BLaER1 treated with 17β-estradiol and CSF1 and Interleukin-3, amounts not matched to agents 10 nM and 100 nM (cell line): ENCODE measurements at regions not wholly inside any gene's neighbourhood (a gene's known extent, or its start where the extent isn't known, plus 50 kb on each side); places are given as distances from the start of the nearest gene placed in this dataset.

Experiments
- H3K27ac ChIP-seq, 11 experiments: shearing (Covaris generic); formaldehyde crosslinking; 2 replicates each; pipeline ENCODE4 v1.8.1; 2022
- H3K27me3 ChIP-seq, 11 experiments: shearing (Covaris generic); formaldehyde crosslinking; 2 replicates each; pipeline ENCODE4 v1.8.1; 2022
- H3K36me3 ChIP-seq, 11 experiments: shearing (Covaris generic); formaldehyde crosslinking; 2 replicates each; pipeline ENCODE4 v1.8.1; 2022
- H3K4me1 ChIP-seq, 10 experiments: shearing (Covaris generic); formaldehyde crosslinking; 2 replicates each; pipeline ENCODE4 v1.8.1; 2022
- H3K4me2 ChIP-seq, 11 experiments: shearing (Covaris generic); formaldehyde crosslinking; 2 replicates each; pipeline ENCODE4 v1.8.1; 2022
- H3K4me3 ChIP-seq, 10 experiments: shearing (Covaris generic); formaldehyde crosslinking; 2 replicates each; pipeline ENCODE4 v1.8.1; 2022
- H3K9ac ChIP-seq, 11 experiments: shearing (Covaris generic); formaldehyde crosslinking; 2 replicates each; pipeline ENCODE4 v1.8.1; 2022
- H3K9me3 ChIP-seq, 11 experiments: shearing (Covaris generic); formaldehyde crosslinking; replicated peaks in 1 of 11; 2 replicates each; pipeline ENCODE4 v1.8.1; 2022
- H4K20me1 ChIP-seq, 11 experiments: shearing (Covaris generic); formaldehyde crosslinking; 2 replicates each; pipeline ENCODE4 v1.8.1; 2022
- Cebpa-rat ChIP-seq, 11 experiments: shearing (Covaris generic); IDR thresholded peaks; 2 replicates each; pipeline ENCODE4 v1.8.1; 2022

DNA sequence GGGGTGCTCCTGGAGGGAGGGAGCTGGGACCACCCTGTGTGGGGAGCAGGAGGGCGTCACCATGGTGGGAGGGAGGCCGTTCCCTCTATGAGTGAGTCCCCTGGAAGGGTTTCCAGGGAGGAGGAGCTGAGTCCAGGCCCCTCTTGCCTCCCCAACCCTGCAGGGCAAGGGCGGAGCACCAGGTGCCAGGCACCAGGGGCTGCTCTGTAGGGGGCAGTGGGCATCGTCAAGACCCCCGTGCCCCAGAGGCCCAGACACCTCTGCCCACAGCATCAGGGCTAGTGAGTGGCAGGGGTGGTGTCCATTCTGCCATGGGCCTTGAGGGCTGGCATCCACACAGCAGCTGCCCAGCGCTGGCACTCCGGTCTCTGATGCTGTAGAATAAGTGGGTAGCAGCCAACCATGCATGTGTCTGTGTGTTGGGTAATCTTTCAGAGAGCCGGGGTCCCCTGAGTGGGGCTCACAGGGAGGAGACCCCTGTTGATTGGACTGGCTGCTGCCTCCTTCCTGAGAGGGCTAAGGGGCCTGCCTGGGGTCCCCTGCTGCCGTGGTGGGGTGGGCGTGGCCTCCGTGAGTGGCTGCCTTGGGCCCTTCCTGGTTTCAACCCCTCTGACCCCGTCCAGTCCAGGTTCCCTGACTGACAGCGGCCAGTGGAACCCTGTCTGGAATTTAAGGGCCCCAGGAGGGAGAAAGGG is 72.7 kb upstream of the RNU6ATAC start:
- H3K36me3 ChIP-seq = no peaks in the 10 kb centered on the region
- peaks cover 54 to 96% (median 86%) of the 10 kb centered on the region in 10 experiments for H3K4me1 ChIP-seq
- no peak overlapping the region for H3K4me3 ChIP-seq
- H3K27me3 ChIP-seq = peaks cover 4 to 36% (median 21%) of the 10 kb centered on the region in 11 experiments; a peak in 17 of 22 replicates
- H3K9ac ChIP-seq = peak overlapping the region in 1 of 11 experiments; percentile 34; a peak in 1 of 22 replicates
- no peaks in the 10 kb centered on the region for H3K9me3 ChIP-seq
- H3K4me2 ChIP-seq = peak overlapping the region; percentile 38 to 94 (median 75); a peak in 21 of 22 replicates
- H3K27ac ChIP-seq = peak overlapping the region in 7 of 11 experiments; percentile 14 to 57 (median 35); a peak in 7 of 22 replicates
- H4K20me1 ChIP-seq = peaks cover 0 to 15% (median 0%) of the 10 kb centered on the region in 11 experiments; a peak in 4 of 22 replicates
- TF ChIP-seq Cebpa-rat (IDR thresholded peaks at IDR 0.05) = no peak

DNA sequence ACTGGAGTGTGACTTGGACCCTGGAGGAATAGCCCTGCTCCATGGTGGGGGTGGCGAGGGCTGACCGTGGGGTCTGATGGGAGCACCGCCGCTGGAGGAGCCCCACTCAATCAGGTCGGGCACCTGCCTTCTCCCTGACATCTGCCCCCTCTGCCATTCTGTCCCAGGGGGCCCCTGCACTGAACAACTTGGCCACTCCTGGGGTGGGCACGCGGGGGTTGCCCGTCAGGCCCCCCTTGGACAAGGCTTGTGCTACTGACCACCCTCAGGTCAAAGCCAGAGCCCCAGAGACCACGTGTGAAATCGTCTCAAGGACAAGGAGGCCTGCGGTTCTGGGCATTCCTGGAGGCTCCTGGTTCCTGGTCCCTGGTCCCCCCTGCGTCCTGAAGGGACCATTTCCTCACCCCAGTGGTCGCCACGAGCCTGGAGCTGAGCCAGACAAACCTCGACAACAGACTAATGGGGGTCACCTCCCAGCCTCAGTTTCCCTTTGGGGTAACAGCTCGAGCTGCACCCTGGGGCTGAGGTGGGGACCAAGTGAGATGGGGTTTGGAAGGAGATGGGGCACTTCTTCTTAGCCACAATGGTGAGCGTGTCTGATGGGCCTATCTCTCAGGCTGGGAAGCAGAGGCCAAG is 73.4 kb upstream of the RNU6ATAC start:
- H3K4me3 ChIP-seq = no peak overlapping the region
- H3K9ac ChIP-seq = no peak overlapping the region
- no peaks in the 10 kb centered on the region for H3K9me3 ChIP-seq
- H3K27me3 ChIP-seq = peaks cover 4 to 36% (median 21%) of the 10 kb centered on the region in 11 experiments; a peak in 17 of 22 replicates
- H4K20me1 ChIP-seq = peaks cover 0 to 15% (median 0%) of the 10 kb centered on the region in 11 experiments; a peak in 4 of 22 replicates
- peak overlapping the region in 4 of 11 experiments; percentile 2 to 42 (median 28); a peak in 2 of 22 replicates for H3K27ac ChIP-seq
- H3K4me1 ChIP-seq = peaks cover 57 to 96% (median 87%) of the 10 kb centered on the region in 10 experiments
- H3K36me3 ChIP-seq = no peaks in the 10 kb centered on the region
- H3K4me2 ChIP-seq = peak overlapping the region in 9 of 11 experiments; percentile 64 to 94 (median 78); a peak in 15 of 22 replicates
- TF ChIP-seq Cebpa-rat (IDR thresholded peaks at IDR 0.05) = no peak

DNA sequence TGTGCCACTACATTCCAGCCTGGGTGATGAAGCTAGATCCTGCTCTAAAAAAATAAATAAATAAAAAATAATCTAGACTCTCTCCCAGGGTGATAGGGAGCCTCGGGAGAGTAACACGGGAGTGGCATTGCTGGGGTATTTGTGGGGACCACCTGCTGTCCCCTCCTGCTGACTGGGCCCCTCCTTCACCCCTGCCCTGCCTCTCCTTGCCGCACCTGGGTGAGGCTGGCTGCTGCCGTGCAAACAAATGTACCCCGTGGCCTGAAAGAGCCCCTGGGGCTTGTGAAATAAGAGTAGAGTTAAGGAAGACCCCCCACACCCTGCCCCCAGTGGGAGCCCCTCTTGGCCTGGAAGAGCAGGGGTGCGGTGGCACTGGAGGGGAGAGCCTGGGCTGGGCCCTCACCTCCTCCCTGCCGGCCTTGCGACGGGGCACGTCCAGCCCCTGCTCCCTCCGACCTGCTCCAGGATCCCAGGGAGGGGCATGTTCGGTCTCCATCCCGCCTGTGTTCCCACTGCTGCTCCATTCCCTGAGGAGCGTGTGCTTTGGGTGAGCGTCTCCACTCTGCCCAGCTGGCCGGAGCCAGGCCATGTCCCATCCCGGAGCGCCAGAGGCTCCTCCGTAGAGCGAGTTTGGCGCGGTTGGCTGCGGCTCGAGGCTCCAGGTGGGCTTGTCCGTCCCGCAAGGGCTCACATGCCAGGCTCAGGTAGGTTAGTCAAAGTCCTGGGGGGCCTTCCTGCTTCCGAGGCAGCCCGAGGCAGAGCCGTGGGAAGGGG is 75.0 kb upstream of the RNU6ATAC start:
- no peaks in the 10 kb centered on the region for H3K36me3 ChIP-seq
- H3K4me3 ChIP-seq = no peak overlapping the region
- peak overlapping the region in 4 of 11 experiments; percentile 11 to 51 (median 35); a peak in 4 of 22 replicates for H3K9ac ChIP-seq
- peaks cover 58 to 94% (median 84%) of the 10 kb centered on the region in 10 experiments for H3K4me1 ChIP-seq
- H3K27ac ChIP-seq = no peak overlapping the region
- H3K4me2 ChIP-seq = peak overlapping the region; percentile 41 to 90 (median 81); a peak in 20 of 22 replicates
- peaks cover 0 to 15% (median 0%) of the 10 kb centered on the region in 11 experiments; a peak in 4 of 22 replicates for H4K20me1 ChIP-seq
- peaks cover 4 to 36% (median 21%) of the 10 kb centered on the region in 11 experiments; a peak in 17 of 22 replicates for H3K27me3 ChIP-seq
- no peak for TF ChIP-seq Cebpa-rat (IDR thresholded peaks at IDR 0.05)
- H3K9me3 ChIP-seq = no peaks in the 10 kb centered on the region

DNA sequence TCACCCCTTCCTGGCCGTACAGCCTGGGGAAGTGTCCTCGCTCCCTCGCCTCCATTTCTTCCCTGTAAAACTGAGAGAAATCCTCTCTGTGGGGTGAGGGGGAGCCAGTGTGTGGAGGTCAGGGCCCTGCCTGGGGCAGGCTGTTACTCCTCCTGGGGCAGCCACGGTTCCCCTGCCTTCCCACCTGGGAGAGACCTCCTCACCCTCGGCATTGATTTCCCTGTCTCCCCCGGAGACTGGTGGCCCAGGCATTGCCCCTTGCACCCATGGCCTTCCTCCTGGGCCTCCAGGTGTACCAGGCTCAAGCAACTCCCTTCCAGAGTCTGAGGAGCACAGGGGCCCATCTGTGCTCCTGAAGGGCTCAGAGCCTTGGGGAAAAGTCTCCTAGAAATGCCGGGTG is 75.6 kb upstream of the RNU6ATAC start:
- H3K27ac ChIP-seq = peak overlapping the region in 1 of 11 experiments; percentile 14; a peak in 1 of 22 replicates
- peak overlapping the region in 6 of 11 experiments; percentile 11 to 51 (median 20); a peak in 13 of 22 replicates for H3K9ac ChIP-seq
- peak overlapping the region; percentile 41 to 90 (median 81) for H3K4me2 ChIP-seq
- no peaks in the 10 kb centered on the region for H3K36me3 ChIP-seq
- H3K4me3 ChIP-seq = no peak overlapping the region; a peak in 1 of 20 replicates
- H3K4me1 ChIP-seq = peaks cover 61 to 94% (median 82%) of the 10 kb centered on the region in 10 experiments
- no peak for TF ChIP-seq Cebpa-rat (IDR thresholded peaks at IDR 0.05)
- H3K9me3 ChIP-seq = no peaks in the 10 kb centered on the region
- peaks cover 4 to 36% (median 21%) of the 10 kb centered on the region in 11 experiments; a peak in 17 of 22 replicates for H3K27me3 ChIP-seq
- H4K20me1 ChIP-seq = peaks cover 0 to 15% (median 0%) of the 10 kb centered on the region in 11 experiments; a peak in 4 of 22 replicates

DNA sequence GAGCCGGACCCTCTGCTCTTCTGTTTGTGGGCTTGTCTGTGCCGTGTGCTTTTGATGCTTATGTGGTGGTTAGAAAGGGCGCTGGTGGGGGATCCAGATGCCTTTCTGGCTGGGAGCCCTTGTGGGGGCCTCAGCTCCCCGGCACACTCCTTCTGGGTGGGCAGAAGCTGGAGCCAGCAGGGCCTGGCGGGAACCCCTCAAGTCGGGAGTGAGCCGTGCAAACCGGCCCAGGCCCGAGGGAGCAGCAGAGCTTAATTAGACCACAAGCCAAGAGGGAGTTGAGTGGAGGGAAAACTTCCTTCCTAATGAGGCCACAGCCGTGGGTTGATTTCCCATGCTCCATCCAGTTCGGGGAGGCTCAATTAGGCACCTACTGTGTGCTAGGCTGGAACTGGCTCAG is 76.0 kb upstream of the RNU6ATAC start:
- H3K27me3 ChIP-seq = peaks cover 4 to 36% (median 21%) of the 10 kb centered on the region in 11 experiments; a peak in 17 of 22 replicates
- no peaks in the 10 kb centered on the region for H3K36me3 ChIP-seq
- no peak for TF ChIP-seq Cebpa-rat (IDR thresholded peaks at IDR 0.05)
- H3K4me3 ChIP-seq = no peak overlapping the region; a peak in 1 of 20 replicates
- H3K4me2 ChIP-seq = peak overlapping the region; percentile 41 to 90 (median 81)
- no peaks in the 10 kb centered on the region for H3K9me3 ChIP-seq
- H4K20me1 ChIP-seq = peaks cover 0 to 15% (median 0%) of the 10 kb centered on the region in 11 experiments; a peak in 4 of 22 replicates
- peaks cover 60 to 94% (median 80%) of the 10 kb centered on the region in 10 experiments for H3K4me1 ChIP-seq
- H3K9ac ChIP-seq = peak overlapping the region in 6 of 11 experiments; percentile 11 to 51 (median 20); a peak in 12 of 22 replicates
- H3K27ac ChIP-seq = peak overlapping the region in 1 of 11 experiments; percentile 14; a peak in 1 of 22 replicates

DNA sequence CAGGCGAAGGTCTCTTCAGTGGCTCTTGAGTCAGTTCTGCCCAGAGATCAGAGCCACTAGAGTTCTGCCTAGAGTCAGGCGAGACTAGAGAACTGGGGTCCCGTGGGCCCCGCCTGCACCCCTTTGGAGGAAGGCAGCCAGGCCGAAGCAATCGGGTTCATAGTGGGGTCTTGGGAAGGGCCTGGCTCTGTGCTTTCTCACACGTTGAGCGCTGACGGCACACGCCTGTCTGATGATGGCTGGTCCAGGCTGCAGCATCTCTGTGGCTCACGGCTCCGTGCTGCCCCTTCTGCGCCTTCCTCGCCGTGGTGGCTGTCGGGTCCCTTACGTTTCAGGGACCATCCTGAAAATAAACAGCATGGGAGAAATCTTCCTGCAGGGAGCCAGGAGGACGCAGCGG is 78.3 kb upstream of the RNU6ATAC start:
- peaks cover 47 to 72% (median 57%) of the 10 kb centered on the region in 10 experiments for H3K4me1 ChIP-seq
- peak overlapping the region in 9 of 11 experiments; percentile 13 to 94 (median 80); a peak in 14 of 22 replicates for H3K4me2 ChIP-seq
- no peak overlapping the region for H3K4me3 ChIP-seq
- no peak overlapping the region for H3K9ac ChIP-seq
- 0 out of 22 replicates have a peak, but pooled peaks of 1 of the 11 experiments have one; percentile 14 for TF ChIP-seq Cebpa-rat (IDR thresholded peaks at IDR 0.05)
- H4K20me1 ChIP-seq = peaks cover 0 to 15% (median 0%) of the 10 kb centered on the region in 11 experiments; a peak in 4 of 22 replicates
- no peaks in the 10 kb centered on the region for H3K36me3 ChIP-seq
- H3K27me3 ChIP-seq = peaks cover 4 to 36% (median 21%) of the 10 kb centered on the region in 11 experiments; a peak in 17 of 22 replicates
- H3K27ac ChIP-seq = peak overlapping the region in 2 of 11 experiments; percentile 24 to 82; a peak in 4 of 22 replicates
- H3K9me3 ChIP-seq = peaks cover 7 to 15% (median 9%) of the 10 kb centered on the region in 11 experiments; a peak in 21 of 22 replicates

DNA sequence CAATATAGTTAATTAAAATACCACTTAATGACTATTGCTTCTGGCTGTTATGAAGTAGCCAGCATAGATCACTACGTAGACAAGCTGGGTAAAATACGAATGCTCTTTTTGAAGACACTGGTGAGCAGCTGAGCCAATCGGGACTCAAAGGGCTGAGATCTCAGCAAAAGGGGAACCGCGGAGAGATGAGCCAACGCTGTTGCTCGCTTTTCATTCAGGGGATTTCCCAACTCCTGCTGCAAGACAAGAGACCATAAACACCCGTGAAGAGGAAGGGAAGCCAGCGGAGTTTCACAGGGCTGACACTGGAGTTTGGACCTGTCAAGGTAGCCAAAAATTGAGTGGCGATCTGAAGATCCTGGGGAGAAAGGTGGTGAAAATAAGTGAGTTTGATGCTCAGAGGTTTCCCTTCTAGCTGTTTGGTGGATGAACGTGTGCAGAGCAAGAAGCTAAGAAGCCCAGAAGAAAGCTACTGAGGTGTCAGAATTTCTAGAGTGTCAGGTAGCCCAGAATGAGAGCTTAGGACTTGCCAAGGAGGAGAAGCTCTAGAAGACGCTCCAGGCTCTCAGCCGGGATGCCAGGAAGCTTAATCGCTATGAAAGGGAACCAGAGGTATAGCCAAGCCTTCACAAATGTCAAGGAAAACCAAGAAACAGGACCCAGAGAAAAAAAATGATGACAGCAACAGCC is 79.6 kb upstream of the RNU6ATAC start:
- peak overlapping the region in 8 of 11 experiments; percentile 3 to 68 (median 47); a peak in 12 of 22 replicates for H3K9ac ChIP-seq
- H3K4me1 ChIP-seq = peaks cover 43 to 63% (median 51%) of the 10 kb centered on the region in 10 experiments
- H3K36me3 ChIP-seq = 0 out of 22 replicates have a peak, but pooled peaks cover 0 to 6% (median 0%) of the 10 kb centered on the region in 11 experiments
- H3K9me3 ChIP-seq = peaks cover 20 to 28% (median 21%) of the 10 kb centered on the region in 11 experiments
- TF ChIP-seq Cebpa-rat (IDR thresholded peaks at IDR 0.05) = peak; percentile 79 to 96 (median 91); a peak in 21 of 22 replicates
- H4K20me1 ChIP-seq = peaks cover 0 to 15% (median 0%) of the 10 kb centered on the region in 11 experiments; a peak in 4 of 22 replicates
- peak overlapping the region in 2 of 10 experiments; percentile 15 to 49; a peak in 2 of 20 replicates for H3K4me3 ChIP-seq
- peak overlapping the region in 8 of 11 experiments; percentile 27 to 82 (median 64); a peak in 13 of 22 replicates for H3K27ac ChIP-seq
- peak overlapping the region; percentile 43 to 94 (median 79) for H3K4me2 ChIP-seq
- H3K27me3 ChIP-seq = peaks cover 4 to 28% (median 18%) of the 10 kb centered on the region in 11 experiments; a peak in 17 of 22 replicates
